ENCODE measurements at regions not wholly inside any gene's neighbourhood (a gene's known extent, or its start where the extent isn't known, plus 50 kb on each side); places are given as distances from the start of the nearest gene placed in this dataset.

GRCh38 chr2:51410331-51410730, 378.4 kb upstream of the NRXN1 start:
- Histone ChIP-seq H4K91ac (ENCODE audit: low read depth, low read length, poor library complexity) (no peak overlapping the region), H2AK5ac (ENCODE audit: low read depth, low read length) (no peak overlapping the region), H3K4me3 (ENCODE audit: low read length in 2 of 2) (no peak overlapping the region), H2BK12ac (ENCODE audit: low read length) (no peak overlapping the region), H2BK15ac (ENCODE audit: low read length) (no peak overlapping the region), H3K27ac (replicated peaks; ENCODE audit: low read length) (no peak overlapping the region), H3K9ac (ENCODE audit: low read depth, low read length, poor library complexity) (no peak overlapping the region), H3K18ac (ENCODE audit: low read length) (no peak overlapping the region), H2BK5ac (ENCODE audit: low read length) (no peak overlapping the region), H3K14ac (ENCODE audit: low read length) (no peak overlapping the region), H3K27me3 (ENCODE audit: control insufficient read depth in 3 of 3, insufficient read depth in 3 of 3, low read depth in 1 of 3, low read length in 3 of 3) (no peaks in the 10 kb centered on the region), H3K79me1 (ENCODE audit: low read depth, low read length) (no peaks in the 10 kb centered on the region), H3K4me2 (ENCODE audit: insufficient read depth, low read length, poor library complexity, severe bottlenecking) (no peak overlapping the region), H3K36me3 (replicated peaks in 1 of 2; ENCODE audit: control insufficient read depth in 2 of 2, insufficient read depth in 2 of 2, low read length in 2 of 2) (no peaks in the 10 kb centered on the region), H3K4ac (ENCODE audit: low read length) (no peak overlapping the region), H4K8ac (ENCODE audit: low read depth, low read length) (no peak overlapping the region), H3K4me1 (ENCODE audit: control insufficient read depth in 2 of 2, insufficient read depth in 1 of 2, low read depth in 1 of 2, low read length in 2 of 2) (no peaks in the 10 kb centered on the region), H3K23ac (ENCODE audit: low read depth, low read length, poor library complexity) (no peak overlapping the region), H2AFZ (ENCODE audit: low read length) (no peak overlapping the region), H3K9me3 (replicated peaks in 1 of 2; ENCODE audit: control insufficient read depth in 2 of 2, insufficient read depth in 1 of 2, low read depth in 1 of 2, low read length in 2 of 2) (no peaks in the 10 kb centered on the region), H2BK120ac (ENCODE audit: low read depth, low read length) (no peak overlapping the region)
- WGBS, 2 donors (ENCODE audit: extremely low coverage in 2 of 2, insufficient read length in 2 of 2, insufficient replicate concordance in 1 of 2), result no CpG with 5 or more reads among the region's 3 CpGs
- no peak for DNase-seq (ENCODE audit: low spot score)

- H4K8ac ChIP-seq (ENCODE audit: low read depth, low read length), result no peak overlapping the region
- H3K27ac ChIP-seq (replicated peaks; ENCODE audit: low read length), result no peak overlapping the region
- H2BK5ac ChIP-seq (ENCODE audit: low read length), result no peak overlapping the region
- H3K14ac ChIP-seq (ENCODE audit: low read length), result no peak overlapping the region
- H3K18ac ChIP-seq (ENCODE audit: low read length), result no peak overlapping the region
- H2BK15ac ChIP-seq (ENCODE audit: low read length), result no peak overlapping the region
- H2AK5ac ChIP-seq (ENCODE audit: low read depth, low read length), result no peak overlapping the region
- no peak for DNase-seq (ENCODE audit: low spot score)
- no peak overlapping the region for H3K4me2 ChIP-seq (ENCODE audit: insufficient read depth, low read length, poor library complexity, severe bottlenecking)
- no peak overlapping the region for H2BK12ac ChIP-seq (ENCODE audit: low read length)
- no peak overlapping the region for H3K9ac ChIP-seq (ENCODE audit: low read depth, low read length, poor library complexity)
- H3K79me1 ChIP-seq (ENCODE audit: low read depth, low read length), result no peaks in the 10 kb centered on the region
- no peaks in the 10 kb centered on the region for H3K36me3 ChIP-seq (replicated peaks in 1 of 2; ENCODE audit: control insufficient read depth in 2 of 2, insufficient read depth in 2 of 2, low read length in 2 of 2)
- H3K4ac ChIP-seq (ENCODE audit: low read length), result no peak overlapping the region
- no peak overlapping the region for H3K23ac ChIP-seq (ENCODE audit: low read depth, low read length, poor library complexity)
- no peaks in the 10 kb centered on the region for H3K4me1 ChIP-seq (ENCODE audit: control insufficient read depth in 2 of 2, insufficient read depth in 1 of 2, low read depth in 1 of 2, low read length in 2 of 2)
- WGBS, 2 donors (ENCODE audit: extremely low coverage in 2 of 2, insufficient read length in 2 of 2, insufficient replicate concordance in 1 of 2), result no CpG with 5 or more reads among the region's 1 CpG
- no peaks in the 10 kb centered on the region for H3K9me3 ChIP-seq (replicated peaks in 1 of 2; ENCODE audit: control insufficient read depth in 2 of 2, insufficient read depth in 1 of 2, low read depth in 1 of 2, low read length in 2 of 2)
- H2AFZ ChIP-seq (ENCODE audit: low read length), result no peak overlapping the region
- H2BK120ac ChIP-seq (ENCODE audit: low read depth, low read length), result no peak overlapping the region
- no peak overlapping the region for H3K4me3 ChIP-seq (ENCODE audit: low read length in 2 of 2)
- no peaks in the 10 kb centered on the region for H3K27me3 ChIP-seq (ENCODE audit: control insufficient read depth in 3 of 3, insufficient read depth in 3 of 3, low read depth in 1 of 3, low read length in 3 of 3)
- H4K91ac ChIP-seq (ENCODE audit: low read depth, low read length, poor library complexity), result no peak overlapping the region
Measured at GRCh38 chr2:51409920-51410319, 378.0 kb upstream of the NRXN1 start.

- Histone ChIP-seq H3K23ac (ENCODE audit: low read depth, low read length, poor library complexity) (no peak overlapping the region), H4K8ac (ENCODE audit: low read depth, low read length) (no peak overlapping the region), H3K14ac (ENCODE audit: low read length) (no peak overlapping the region), H3K4ac (ENCODE audit: low read length) (no peak overlapping the region), H2BK12ac (ENCODE audit: low read length) (no peak overlapping the region), H2BK120ac (ENCODE audit: low read depth, low read length) (no peak overlapping the region), H2BK5ac (ENCODE audit: low read length) (no peak overlapping the region), H3K4me1 (ENCODE audit: control insufficient read depth in 2 of 2, insufficient read depth in 1 of 2, low read depth in 1 of 2, low read length in 2 of 2) (no peaks in the 10 kb centered on the region), H3K4me2 (ENCODE audit: insufficient read depth, low read length, poor library complexity, severe bottlenecking) (no peak overlapping the region), H3K27ac (replicated peaks; ENCODE audit: low read length) (no peak overlapping the region), H2BK15ac (ENCODE audit: low read length) (no peak overlapping the region), H3K18ac (ENCODE audit: low read length) (no peak overlapping the region), H3K79me1 (ENCODE audit: low read depth, low read length) (no peaks in the 10 kb centered on the region), H3K36me3 (replicated peaks in 1 of 2; ENCODE audit: control insufficient read depth in 2 of 2, insufficient read depth in 2 of 2, low read length in 2 of 2) (no peaks in the 10 kb centered on the region), H3K27me3 (ENCODE audit: control insufficient read depth in 3 of 3, insufficient read depth in 3 of 3, low read depth in 1 of 3, low read length in 3 of 3) (no peaks in the 10 kb centered on the region), H3K9me3 (replicated peaks in 1 of 2; ENCODE audit: control insufficient read depth in 2 of 2, insufficient read depth in 1 of 2, low read depth in 1 of 2, low read length in 2 of 2) (no peaks in the 10 kb centered on the region), H2AK5ac (ENCODE audit: low read depth, low read length) (no peak overlapping the region), H4K91ac (ENCODE audit: low read depth, low read length, poor library complexity) (no peak overlapping the region), H2AFZ (ENCODE audit: low read length) (no peak overlapping the region), H3K4me3 (ENCODE audit: low read length in 2 of 2) (no peak overlapping the region), H3K9ac (ENCODE audit: low read depth, low read length, poor library complexity) (no peak overlapping the region)
- WGBS, 2 donors (ENCODE audit: extremely low coverage in 2 of 2, insufficient read length in 2 of 2, insufficient replicate concordance in 1 of 2), result no CpG with 5 or more reads among the region's 3 CpGs
- DNase-seq (ENCODE audit: low spot score), result no peak
Measured at GRCh38 chr2:51404226-51404625, 372.3 kb upstream of the NRXN1 start.

GRCh38 chr2:51401546-51401945, 369.6 kb upstream of the NRXN1 start:
- no peaks in the 10 kb centered on the region for H3K27me3 ChIP-seq (ENCODE audit: control insufficient read depth in 3 of 3, insufficient read depth in 3 of 3, low read depth in 1 of 3, low read length in 3 of 3)
- H2AFZ ChIP-seq (ENCODE audit: low read length), result no peak overlapping the region
- H3K79me1 ChIP-seq (ENCODE audit: low read depth, low read length), result no peaks in the 10 kb centered on the region
- H3K4ac ChIP-seq (ENCODE audit: low read length), result no peak overlapping the region
- WGBS, 2 donors (ENCODE audit: extremely low coverage in 2 of 2, insufficient read length in 2 of 2, insufficient replicate concordance in 1 of 2), result no CpG with 5 or more reads among the region's 5 CpGs
- H3K18ac ChIP-seq (ENCODE audit: low read length), result no peak overlapping the region
- no peaks in the 10 kb centered on the region for H3K36me3 ChIP-seq (replicated peaks in 1 of 2; ENCODE audit: control insufficient read depth in 2 of 2, insufficient read depth in 2 of 2, low read length in 2 of 2)
- no peak overlapping the region for H3K4me3 ChIP-seq (ENCODE audit: low read length in 2 of 2)
- H3K9ac ChIP-seq (ENCODE audit: low read depth, low read length, poor library complexity), result no peak overlapping the region
- no peak overlapping the region for H3K4me2 ChIP-seq (ENCODE audit: insufficient read depth, low read length, poor library complexity, severe bottlenecking)
- H2BK15ac ChIP-seq (ENCODE audit: low read length), result no peak overlapping the region
- no peak overlapping the region for H2AK5ac ChIP-seq (ENCODE audit: low read depth, low read length)
- no peaks in the 10 kb centered on the region for H3K9me3 ChIP-seq (replicated peaks in 1 of 2; ENCODE audit: control insufficient read depth in 2 of 2, insufficient read depth in 1 of 2, low read depth in 1 of 2, low read length in 2 of 2)
- no peak overlapping the region for H2BK120ac ChIP-seq (ENCODE audit: low read depth, low read length)
- H4K8ac ChIP-seq (ENCODE audit: low read depth, low read length), result no peak overlapping the region
- no peak overlapping the region for H4K91ac ChIP-seq (ENCODE audit: low read depth, low read length, poor library complexity)
- no peak overlapping the region for H2BK5ac ChIP-seq (ENCODE audit: low read length)
- DNase-seq (ENCODE audit: low spot score), result no peak
- no peak overlapping the region for H2BK12ac ChIP-seq (ENCODE audit: low read length)
- H3K23ac ChIP-seq (ENCODE audit: low read depth, low read length, poor library complexity), result no peak overlapping the region
- no peaks in the 10 kb centered on the region for H3K4me1 ChIP-seq (ENCODE audit: control insufficient read depth in 2 of 2, insufficient read depth in 1 of 2, low read depth in 1 of 2, low read length in 2 of 2)
- no peak overlapping the region for H3K14ac ChIP-seq (ENCODE audit: low read length)
- no peak overlapping the region for H3K27ac ChIP-seq (replicated peaks; ENCODE audit: low read length)

All from neuronal stem cell (in vitro differentiated cells).